ENCODE measurements at regions not wholly inside any gene's neighbourhood (a gene's known extent, or its start where the extent isn't known, plus 50 kb on each side); places are given as distances from the start of the nearest gene placed in this dataset.

- H3K27ac ChIP-seq, result no peak overlapping the region
- H3K4me1 ChIP-seq, result no peaks in the 10 kb centered on the region
- H3K36me3 ChIP-seq, result no peaks in the 10 kb centered on the region
- no peaks in the 10 kb centered on the region for H3K27me3 ChIP-seq
- peaks cover 0 to 4% (median 0%) of the 10 kb centered on the region in 4 donors for H3K9me3 ChIP-seq
- no peak for DNase-seq
- TF ChIP-seq POLR2AphosphoS5 (IDR thresholded peaks at IDR 0.05), result no peak
- no peak for TF ChIP-seq CTCF (IDR thresholded peaks at IDR 0.05)
- WGBS, 2 donors, result 91 to 98% methylated on average over 1 of the region's 1 CpG
- no peak overlapping the region for H3K4me3 ChIP-seq
- intact Hi-C loops (cut with DNase I), result no loop called here
Observed at GRCh38 chr12:91746976-91747375, 398.7 kb downstream of the BTG1 start.

- TF ChIP-seq CTCF (IDR thresholded peaks at IDR 0.05), result no peak
- TF ChIP-seq POLR2A (IDR thresholded peaks at IDR 0.05), result no peak
- TF ChIP-seq POLR2AphosphoS5 (IDR thresholded peaks at IDR 0.05), result no peak
- no peak for TF ChIP-seq EP300 (IDR thresholded peaks at IDR 0.05)
- whole genome bisulfite sequencing, 2 donors, result 71 to 76% methylated on average over 2 of the region's 2 CpGs
- Histone ChIP-seq H3K36me3 (no peaks in the 10 kb centered on the region), H3K27me3 (no peaks in the 10 kb centered on the region), H3K4me1 (no peaks in the 10 kb centered on the region), H3K4me3 (no peak overlapping the region), H3K9me3 (no peaks in the 10 kb centered on the region), H3K27ac (no peak overlapping the region)
- no peak for DNase-seq
- intact Hi-C loops (cut with DNase I), result no loop called here
Observed at GRCh38 chr12:91744597-91744996, 401.0 kb downstream of the BTG1 start.

GRCh38 chr12:91743704-91744321 lies 401.8 kb downstream of the BTG1 start:
- H3K27ac ChIP-seq, result no peak overlapping the region
- 83 to 84% methylated on average over 7 of the region's 7 CpGs for WGBS, 2 donors

GRCh38 chr12:91743280-91743679 lies 402.4 kb downstream of the BTG1 start:
- 91 to 95% methylated on average over 5 of the region's 5 CpGs for WGBS, 2 donors

More at GRCh38 chr12:91743704-91744321, 401.8 kb downstream of the BTG1 start:
- intact Hi-C loops (cut with DNase I), result no loop called here
- H3K4me1 ChIP-seq, result no peaks in the 10 kb centered on the region
- DNase-seq, result no peak
- no peak for TF ChIP-seq POLR2AphosphoS5 (IDR thresholded peaks at IDR 0.05)
- no peak for TF ChIP-seq EP300 (IDR thresholded peaks at IDR 0.05)
- TF ChIP-seq POLR2A (IDR thresholded peaks at IDR 0.05), result no peak
- TF ChIP-seq CTCF (IDR thresholded peaks at IDR 0.05), result no peak
- H3K9me3 ChIP-seq, result no peaks in the 10 kb centered on the region
- H3K4me3 ChIP-seq, result no peak overlapping the region
- H3K27me3 ChIP-seq, result no peaks in the 10 kb centered on the region
- no peaks in the 10 kb centered on the region for H3K36me3 ChIP-seq

More at GRCh38 chr12:91743280-91743679, 402.4 kb downstream of the BTG1 start:
- Histone ChIP-seq H3K9me3 (no peaks in the 10 kb centered on the region), H3K4me1 (no peaks in the 10 kb centered on the region), H3K27ac (no peak overlapping the region), H3K4me3 (no peak overlapping the region), H3K27me3 (no peaks in the 10 kb centered on the region), H3K36me3 (no peaks in the 10 kb centered on the region)
- TF ChIP-seq CTCF (IDR thresholded peaks at IDR 0.05) (no peak), POLR2A (IDR thresholded peaks at IDR 0.05) (no peak), EP300 (IDR thresholded peaks at IDR 0.05) (no peak), POLR2AphosphoS5 (IDR thresholded peaks at IDR 0.05) (no peak)
- no peak for DNase-seq
- intact Hi-C loops (cut with DNase I), result no loop called here

Data from sigmoid colon (tissue), 6 donors.